GM23338 (cell line): ENCODE measurements at regions not wholly inside any gene's neighbourhood (a gene's known extent, or its start where the extent isn't known, plus 50 kb on each side); places are given as distances from the start of the nearest gene placed in this dataset.

Experiments
- ATAC-seq: fragments of 200-7000 bp; cut with Tn5 transposase; 3 replicates; pipeline ENCODE4 v1.9.1; 2020
- DNase-seq: peaks from one replicate; pipeline ENCODE4 v3.0.0-alpha.2; 2015; ENCODE audit warnings: low spot score
- H2AFZ ChIP-seq: fragments of 200-600 bp; sonication (generic); 2 replicates; pipeline ENCODE4 v1.8.0; 2016; ENCODE audit warnings: antibody characterized with exemption, mild to moderate bottlenecking, moderate library complexity
- H3F3A ChIP-seq: fragments of 200-600 bp; sonication (generic); replicated peaks from 2 replicates; pipeline ENCODE4 v1.8.0; 2017; ENCODE audit warnings: antibody characterized with exemption, mixed run types, low read depth
- H3K27ac ChIP-seq: fragments of 200-600 bp; sonication (generic); 2 replicates; pipeline ENCODE4 v1.6.1; 2016; ENCODE audit warnings: low read depth
- H3K27me3 ChIP-seq: fragments of 200-600 bp; sonication (generic); 2 replicates; pipeline ENCODE4 v1.8.0; 2016; ENCODE audit warnings: mild to moderate bottlenecking, mixed run types, moderate library complexity; ENCODE audit not compliant: insufficient read depth
- H3K36me3 ChIP-seq: fragments of 200-600 bp; sonication (generic); 2 replicates; pipeline ENCODE4 v1.8.0; 2016; ENCODE audit warnings: mild to moderate bottlenecking; ENCODE audit not compliant: insufficient read depth
- H3K4me1 ChIP-seq: fragments of 200-600 bp; sonication (generic); 2 replicates; pipeline ENCODE4 v1.8.0; 2016; ENCODE audit warnings: mild to moderate bottlenecking, moderate library complexity; ENCODE audit not compliant: insufficient read depth
- H3K4me2 ChIP-seq: fragments of 200-600 bp; sonication (generic); 2 replicates; pipeline ENCODE4 v1.7.1; 2017; ENCODE audit warnings: mixed run types
- H3K4me3 ChIP-seq: fragments of 200-600 bp; sonication (generic); 2 replicates; pipeline ENCODE4 v1.6.1; 2016; ENCODE audit warnings: mixed run types
- H3K79me2 ChIP-seq: fragments of 200-600 bp; sonication (generic); replicated peaks from 2 replicates; pipeline ENCODE4 v1.8.0; 2017; ENCODE audit warnings: mild to moderate bottlenecking; ENCODE audit not compliant: insufficient read depth
- H3K9me2 ChIP-seq: fragments of 200-600 bp; sonication (generic); 2 replicates; pipeline ENCODE4 v1.8.0; 2017; ENCODE audit not compliant: insufficient read depth
- H4K20me1 ChIP-seq: fragments of 200-600 bp; sonication (generic); replicated peaks from 2 replicates; pipeline ENCODE4 v1.8.0; 2017; ENCODE audit warnings: mild to moderate bottlenecking; ENCODE audit not compliant: insufficient read depth
- H3K27ac Mint-ChIP-seq: 2 replicates; pipeline ENCODE4 v1.8.0; 2020; ENCODE audit warnings: inconsistent platforms, mild to moderate bottlenecking, moderate library complexity, mixed read lengths
- H3K27me3 Mint-ChIP-seq: 3 replicates; pipeline ENCODE4 v1.8.0; 2022; ENCODE audit warnings: low read depth, mild to moderate bottlenecking, moderate library complexity, mixed read lengths, inconsistent platforms; ENCODE audit not compliant: insufficient read depth, poor library complexity
- H3K36me3 Mint-ChIP-seq: 3 replicates; pipeline ENCODE4 v1.8.0; 2021; ENCODE audit warnings: low read depth, mild to moderate bottlenecking, inconsistent platforms, moderate library complexity, mixed read lengths
- H3K4me1 Mint-ChIP-seq: 3 replicates; pipeline ENCODE4 v1.8.0; 2020; ENCODE audit warnings: mild to moderate bottlenecking, inconsistent platforms, mixed read lengths
- H3K4me3 Mint-ChIP-seq: 3 replicates; pipeline ENCODE4 v1.8.0; 2021; ENCODE audit warnings: moderate library complexity, mild to moderate bottlenecking, inconsistent platforms, mixed read lengths
- H3K9me3 Mint-ChIP-seq: 3 replicates; pipeline ENCODE4 v1.8.0; 2020; ENCODE audit warnings: moderate library complexity, mild to moderate bottlenecking, inconsistent platforms, mixed read lengths
- CREB1 ChIP-seq: fragments of 250-450 bp; sonication (Bioruptor Pico); IDR thresholded peaks from 2 replicates; pipeline ENCODE4 v1.5.0; 2020; ENCODE audit warnings: low read depth, mild to moderate bottlenecking, moderate library complexity
- CTCF ChIP-seq, 2 experiments: fragments of 200-600 bp in 1 of 2; sonication (generic) in 1 of 2; conservative IDR thresholded peaks; 2 replicates each; pipeline versions ENCODE4 v1.5.1 to v1.6.1; 2016 to 2017; ENCODE audit warnings: antibody characterized with exemption in 2 of 2, low read depth in 2 of 2, mild to moderate bottlenecking in 2 of 2, moderate library complexity in 1 of 2
- EZH2 ChIP-seq: fragments of 200-600 bp; sonication (generic); IDR thresholded peaks from one replicate; pipeline ENCODE4 v1.8.0; 2017; ENCODE audit warnings: antibody characterized with exemption, mild to moderate bottlenecking, low read depth; ENCODE audit not compliant: unreplicated experiment
- EZH2phosphoT487 ChIP-seq: fragments of 200-600 bp; sonication (generic); IDR thresholded peaks from one replicate; pipeline ENCODE4 v1.8.1; 2018; ENCODE audit warnings: antibody characterized with exemption; ENCODE audit not compliant: unreplicated experiment
- JUNB ChIP-seq: IDR thresholded peaks from one replicate; pipeline ENCODE4 v1.6.1; 2016; ENCODE audit warnings: antibody characterized with exemption; ENCODE audit not compliant: unreplicated experiment
- NANOG ChIP-seq: IDR thresholded peaks from 2 replicates; pipeline ENCODE4 v1.6.1; 2016; ENCODE audit warnings: antibody characterized with exemption, borderline replicate concordance
- STAT1 ChIP-seq: IDR thresholded peaks from one replicate; pipeline ENCODE4 v1.6.1; 2016; ENCODE audit warnings: antibody characterized with exemption; ENCODE audit not compliant: unreplicated experiment
- ZNF114 ChIP-seq: fragments of 250-450 bp; sonication (Bioruptor Pico); IDR thresholded peaks from 2 replicates; pipeline ENCODE4 v1.5.0; 2020; ENCODE audit warnings: mild to moderate bottlenecking, moderate library complexity
- ZNF331 ChIP-seq: fragments of 250-450 bp; sonication (Bioruptor Pico); IDR thresholded peaks from 2 replicates; pipeline ENCODE4 v1.5.0; 2020; ENCODE audit warnings: low read depth, mild to moderate bottlenecking, moderate library complexity
- TF ChIP-seq, protein P1 (sequence below): IDR thresholded peaks from 2 replicates; pipeline ENCODE4 v1.6.1; 2016; ENCODE audit warnings: antibody characterized with exemption
- TF ChIP-seq, protein P2 (sequence below): fragments of 250-450 bp; sonication (Bioruptor Pico); IDR thresholded peaks from 2 replicates; pipeline ENCODE4 v1.5.0; 2020; ENCODE audit warnings: mild to moderate bottlenecking, moderate library complexity

- H3K36me3 Mint-ChIP-seq, result peaks cover 6% of the 10 kb centered on the region; the same call in 1 of the 3 replicates
- Histone ChIP-seq H4K20me1 (no peaks in the 10 kb centered on the region), H3K36me3 (peaks cover 6% of the 10 kb centered on the region; the same call in 1 of the 2 replicates), H3K4me3 (no peak overlapping the region), H2AFZ (no peak overlapping the region), H3F3A (no peaks in the 10 kb centered on the region), H3K27ac (no peak overlapping the region), H3K4me2 (no peak overlapping the region), H3K79me2 (no peaks in the 10 kb centered on the region), H3K27me3 (no peaks in the 10 kb centered on the region), H3K4me1 (no peaks in the 10 kb centered on the region), H3K9me2 (no peaks in the 10 kb centered on the region)
- H3K9me3 Mint-ChIP-seq, result peaks cover 72% of the 10 kb centered on the region
- no peaks in the 10 kb centered on the region for H3K27me3 Mint-ChIP-seq
- H3K4me3 Mint-ChIP-seq, result no peak overlapping the region
- DNase-seq (no peak), ATAC-seq (no peak)
- H3K4me1 Mint-ChIP-seq, result no peaks in the 10 kb centered on the region
- TF ChIP-seq, protein P1, sequence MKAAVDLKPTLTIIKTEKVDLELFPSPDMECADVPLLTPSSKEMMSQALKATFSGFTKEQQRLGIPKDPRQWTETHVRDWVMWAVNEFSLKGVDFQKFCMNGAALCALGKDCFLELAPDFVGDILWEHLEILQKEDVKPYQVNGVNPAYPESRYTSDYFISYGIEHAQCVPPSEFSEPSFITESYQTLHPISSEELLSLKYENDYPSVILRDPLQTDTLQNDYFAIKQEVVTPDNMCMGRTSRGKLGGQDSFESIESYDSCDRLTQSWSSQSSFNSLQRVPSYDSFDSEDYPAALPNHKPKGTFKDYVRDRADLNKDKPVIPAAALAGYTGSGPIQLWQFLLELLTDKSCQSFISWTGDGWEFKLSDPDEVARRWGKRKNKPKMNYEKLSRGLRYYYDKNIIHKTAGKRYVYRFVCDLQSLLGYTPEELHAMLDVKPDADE, result no peak
- TF ChIP-seq ZNF114 (CRISPR knock-in tag) (no peak), STAT1 (no peak), CREB1 (CRISPR knock-in tag) (no peak), JUNB (no peak)
- H3K27ac Mint-ChIP-seq, result no peak overlapping the region
Observed at GRCh38 chr3:5735896-5736295, 548.4 kb downstream of the EDEM1 start.

DNA sequence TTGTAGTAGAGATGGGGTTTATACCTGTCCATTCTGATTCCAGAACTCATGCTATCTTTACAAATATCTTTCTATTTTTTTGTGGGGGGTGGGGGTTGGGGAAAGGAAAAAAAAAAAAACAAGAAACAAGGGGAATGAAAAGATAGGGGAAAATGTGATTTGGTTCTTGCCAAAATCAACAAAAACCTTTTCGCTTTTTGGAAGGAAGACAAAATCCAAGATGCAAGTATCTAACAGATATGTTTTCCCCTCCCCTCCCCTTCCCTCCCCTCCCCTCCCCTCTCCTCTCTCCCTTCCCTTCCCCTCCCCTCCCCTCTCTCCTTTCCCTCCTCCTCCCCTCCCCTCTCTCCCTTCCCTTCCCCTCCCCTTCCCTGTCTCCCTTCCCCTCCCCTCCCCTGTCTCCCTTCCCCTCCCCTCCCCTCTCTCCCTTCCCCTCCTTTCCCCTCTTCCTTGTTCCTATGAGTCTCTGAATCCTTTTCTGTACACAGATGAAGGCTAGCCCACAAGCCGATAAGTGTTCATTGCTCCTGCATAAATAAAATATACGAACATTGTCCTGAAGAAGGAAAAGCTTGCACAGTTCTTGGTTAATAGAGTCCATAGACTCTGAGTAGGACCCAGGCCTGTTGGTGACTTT, 551.9 kb downstream of the EDEM1 start:
- Histone ChIP-seq H3K4me2 (no peak overlapping the region), H2AFZ (no peak overlapping the region), H3K9me2 (no peaks in the 10 kb centered on the region), H3K79me2 (no peaks in the 10 kb centered on the region), H3F3A (no peaks in the 10 kb centered on the region), H3K27ac (no peak overlapping the region), H3K4me1 (no peaks in the 10 kb centered on the region), H3K36me3 (peaks cover 7% of the 10 kb centered on the region), H4K20me1 (no peaks in the 10 kb centered on the region), H3K4me3 (no peak overlapping the region), H3K27me3 (no peaks in the 10 kb centered on the region)
- Mint-ChIP-seq H3K4me1 (no peaks in the 10 kb centered on the region), H3K36me3 (peaks cover 6% of the 10 kb centered on the region; the same call in 2 of the 3 replicates), H3K4me3 (no peak overlapping the region), H3K9me3 (peaks cover 74% of the 10 kb centered on the region), H3K27ac (no peak overlapping the region), H3K27me3 (no peaks in the 10 kb centered on the region)
- ATAC-seq (no peak), DNase-seq (no peak)
- TF ChIP-seq CREB1 (CRISPR knock-in tag), result no peak
- TF ChIP-seq, protein P2, sequence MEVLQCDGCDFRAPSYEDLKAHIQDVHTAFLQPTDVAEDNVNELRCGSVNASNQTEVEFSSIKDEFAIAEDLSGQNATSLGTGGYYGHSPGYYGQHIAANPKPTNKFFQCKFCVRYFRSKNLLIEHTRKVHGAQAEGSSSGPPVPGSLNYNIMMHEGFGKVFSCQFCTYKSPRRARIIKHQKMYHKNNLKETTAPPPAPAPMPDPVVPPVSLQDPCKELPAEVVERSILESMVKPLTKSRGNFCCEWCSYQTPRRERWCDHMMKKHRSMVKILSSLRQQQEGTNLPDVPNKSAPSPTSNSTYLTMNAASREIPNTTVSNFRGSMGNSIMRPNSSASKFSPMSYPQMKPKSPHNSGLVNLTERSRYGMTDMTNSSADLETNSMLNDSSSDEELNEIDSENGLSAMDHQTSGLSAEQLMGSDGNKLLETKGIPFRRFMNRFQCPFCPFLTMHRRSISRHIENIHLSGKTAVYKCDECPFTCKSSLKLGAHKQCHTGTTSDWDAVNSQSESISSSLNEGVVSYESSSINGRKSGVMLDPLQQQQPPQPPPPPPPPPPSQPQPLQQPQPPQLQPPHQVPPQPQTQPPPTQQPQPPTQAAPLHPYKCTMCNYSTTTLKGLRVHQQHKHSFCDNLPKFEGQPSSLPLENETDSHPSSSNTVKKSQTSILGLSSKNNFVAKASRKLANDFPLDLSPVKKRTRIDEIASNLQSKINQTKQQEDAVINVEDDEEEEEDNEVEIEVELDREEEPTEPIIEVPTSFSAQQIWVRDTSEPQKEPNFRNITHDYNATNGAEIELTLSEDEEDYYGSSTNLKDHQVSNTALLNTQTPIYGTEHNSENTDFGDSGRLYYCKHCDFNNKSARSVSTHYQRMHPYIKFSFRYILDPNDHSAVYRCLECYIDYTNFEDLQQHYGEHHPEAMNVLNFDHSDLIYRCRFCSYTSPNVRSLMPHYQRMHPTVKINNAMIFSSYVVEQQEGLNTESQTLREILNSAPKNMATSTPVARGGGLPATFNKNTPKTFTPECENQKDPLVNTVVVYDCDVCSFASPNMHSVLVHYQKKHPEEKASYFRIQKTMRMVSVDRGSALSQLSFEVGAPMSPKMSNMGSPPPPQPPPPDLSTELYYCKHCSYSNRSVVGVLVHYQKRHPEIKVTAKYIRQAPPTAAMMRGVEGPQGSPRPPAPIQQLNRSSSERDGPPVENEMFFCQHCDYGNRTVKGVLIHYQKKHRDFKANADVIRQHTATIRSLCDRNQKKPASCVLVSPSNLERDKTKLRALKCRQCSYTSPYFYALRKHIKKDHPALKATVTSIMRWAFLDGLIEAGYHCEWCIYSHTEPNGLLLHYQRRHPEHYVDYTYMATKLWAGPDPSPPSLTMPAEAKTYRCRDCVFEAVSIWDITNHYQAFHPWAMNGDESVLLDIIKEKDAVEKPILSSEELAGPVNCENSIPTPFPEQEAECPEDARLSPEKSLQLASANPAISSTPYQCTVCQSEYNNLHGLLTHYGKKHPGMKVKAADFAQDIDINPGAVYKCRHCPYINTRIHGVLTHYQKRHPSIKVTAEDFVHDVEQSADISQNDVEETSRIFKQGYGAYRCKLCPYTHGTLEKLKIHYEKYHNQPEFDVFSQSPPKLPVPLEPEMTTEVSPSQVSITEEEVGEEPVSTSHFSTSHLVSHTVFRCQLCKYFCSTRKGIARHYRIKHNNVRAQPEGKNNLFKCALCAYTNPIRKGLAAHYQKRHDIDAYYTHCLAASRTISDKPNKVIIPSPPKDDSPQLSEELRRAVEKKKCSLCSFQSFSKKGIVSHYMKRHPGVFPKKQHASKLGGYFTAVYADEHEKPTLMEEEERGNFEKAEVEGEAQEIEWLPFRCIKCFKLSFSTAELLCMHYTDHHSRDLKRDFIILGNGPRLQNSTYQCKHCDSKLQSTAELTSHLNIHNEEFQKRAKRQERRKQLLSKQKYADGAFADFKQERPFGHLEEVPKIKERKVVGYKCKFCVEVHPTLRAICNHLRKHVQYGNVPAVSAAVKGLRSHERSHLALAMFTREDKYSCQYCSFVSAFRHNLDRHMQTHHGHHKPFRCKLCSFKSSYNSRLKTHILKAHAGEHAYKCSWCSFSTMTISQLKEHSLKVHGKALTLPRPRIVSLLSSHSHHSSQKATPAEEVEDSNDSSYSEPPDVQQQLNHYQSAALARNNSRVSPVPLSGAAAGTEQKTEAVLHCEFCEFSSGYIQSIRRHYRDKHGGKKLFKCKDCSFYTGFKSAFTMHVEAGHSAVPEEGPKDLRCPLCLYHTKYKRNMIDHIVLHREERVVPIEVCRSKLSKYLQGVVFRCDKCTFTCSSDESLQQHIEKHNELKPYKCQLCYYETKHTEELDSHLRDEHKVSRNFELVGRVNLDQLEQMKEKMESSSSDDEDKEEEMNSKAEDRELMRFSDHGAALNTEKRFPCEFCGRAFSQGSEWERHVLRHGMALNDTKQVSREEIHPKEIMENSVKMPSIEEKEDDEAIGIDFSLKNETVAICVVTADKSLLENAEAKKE (CRISPR knock-in tag), result no peak
- TF ChIP-seq STAT1, result no peak
- TF ChIP-seq CTCF (conservative IDR thresholded peaks at IDR 0.05; ENCODE audit: low read depth in 2 of 2), result no peak
- TF ChIP-seq, protein P1, result no peak
- no peak for TF ChIP-seq EZH2phosphoT487
- TF ChIP-seq ZNF114 (CRISPR knock-in tag), result no peak
- TF ChIP-seq ZNF331, result no peak
- TF ChIP-seq EZH2, result no peak
- no peak for TF ChIP-seq NANOG
